HEK293 (cell line): ENCODE measurements at regions not wholly inside any gene's neighbourhood (a gene's known extent, or its start where the extent isn't known, plus 50 kb on each side); places are given as distances from the start of the nearest gene placed in this dataset.

ENCODE experiments used
- CTCF ChIA-PET: fragments of 350-600 bp; formaldehyde crosslinking; extraction: SDS; loops from one replicate; lab custom pipeline; 2021; ENCODE audit warnings: antibody characterized with exemption; lab: Yijun Ruan, JAX
- POLR2A ChIA-PET: fragments of 300-600 bp; formaldehyde crosslinking; extraction: SDS; loops from one replicate; lab custom pipeline; 2020; ENCODE audit warnings: antibody characterized with exemption, inconsistent platforms; lab: Yijun Ruan, JAX
- H3K27ac ChIP-seq: fragments of 200-500 bp; sonication (Bioruptor generic); 2 replicates; pipeline ENCODE4 v1.5.1; 2014; ENCODE audit warnings: low read depth, low read length, control low read depth, inconsistent platforms; ENCODE audit errors: extremely low read depth
- H3K36me3 ChIP-seq, 2 experiments: fragments of 200-500 bp in 1 of 2; sonication (Bioruptor generic) in 1 of 2; 1 replicate in 1 of 2; 2 replicates in 1 of 2; pipeline ENCODE4 v1.5.1; 2014 to 2017; ENCODE audit warnings: inconsistent platforms in 2 of 2, low read length in 2 of 2; ENCODE audit not compliant: control insufficient read depth in 2 of 2, insufficient read depth in 1 of 2
- H3K4me1 ChIP-seq: fragments of 200-500 bp; sonication (Bioruptor generic); 2 replicates; pipeline ENCODE4 v1.5.1; 2014; ENCODE audit warnings: mild to moderate bottlenecking, low read length, inconsistent platforms; ENCODE audit not compliant: control insufficient read depth, insufficient read depth
- H3K4me3 ChIP-seq: 2 replicates; pipeline ENCODE4 v1.5.1; 2011; ENCODE audit warnings: low read depth, mild to moderate bottlenecking, control low read depth, low read length, moderate library complexity
- H3K9me3 ChIP-seq: fragments of 200-500 bp; sonication (Bioruptor generic); 2 replicates; pipeline ENCODE4 v1.5.1; 2014; ENCODE audit warnings: low read depth, low read length, inconsistent platforms; ENCODE audit not compliant: control insufficient read depth, insufficient read depth
- EGR2 ChIP-seq: fragments of 450-650 bp; formaldehyde crosslinking; IDR thresholded peaks from 2 replicates; pipeline ENCODE4 v1.5.1; 2016; ENCODE audit warnings: low read depth, missing biosample characterization, missing genetic modification characterization
- HOXA7 ChIP-seq: sonication (generic); formaldehyde crosslinking; IDR thresholded peaks from 2 replicates; pipeline ENCODE4 v1.8.1; 2022; ENCODE audit warnings: missing genetic modification reagents, borderline replicate concordance
- MEIS1 ChIP-seq: sonication (generic); formaldehyde crosslinking; IDR thresholded peaks from 2 replicates; pipeline ENCODE4 v1.8.1; 2022; ENCODE audit warnings: missing genetic modification reagents, mild to moderate bottlenecking, borderline replicate concordance
- MYNN ChIP-seq: fragments of 450-650 bp; formaldehyde crosslinking; IDR thresholded peaks from 2 replicates; pipeline ENCODE4 v1.5.1; 2016; ENCODE audit warnings: missing biosample characterization, missing genetic modification characterization, borderline replicate concordance
- SALL2 ChIP-seq: fragments of 450-650 bp; formaldehyde crosslinking; IDR thresholded peaks from 2 replicates; pipeline ENCODE4 v1.5.0; 2017; ENCODE audit warnings: missing biosample characterization, mild to moderate bottlenecking, missing genetic modification characterization, borderline replicate concordance
- SCRT2 ChIP-seq: fragments of 450-650 bp; formaldehyde crosslinking; IDR thresholded peaks from 2 replicates; pipeline ENCODE4 v1.5.1; 2016; ENCODE audit warnings: missing biosample characterization, missing genetic modification characterization
- TCF7L2 ChIP-seq: IDR thresholded peaks from 2 replicates; pipeline ENCODE4 v1.6.1; 2011; ENCODE audit warnings: low read depth, mild to moderate bottlenecking, inconsistent platforms, low read length, moderate library complexity, borderline replicate concordance
- YY2 ChIP-seq: fragments of 450-650 bp; formaldehyde crosslinking; IDR thresholded peaks from 2 replicates; pipeline ENCODE4 v1.5.1; 2016; ENCODE audit warnings: missing biosample characterization, missing genetic modification characterization
- ZFHX2 ChIP-seq: fragments of 450-650 bp; formaldehyde crosslinking; conservative IDR thresholded peaks from 2 replicates; pipeline ENCODE4 v1.5.1; 2016; ENCODE audit warnings: missing biosample characterization, missing genetic modification characterization
- ZNF10 ChIP-seq: fragments of 450-650 bp; formaldehyde crosslinking; IDR thresholded peaks from 2 replicates; pipeline ENCODE4 v1.5.1; 2017; ENCODE audit warnings: missing biosample characterization, missing genetic modification characterization
- ZNF114 ChIP-seq: fragments of 450-650 bp; formaldehyde crosslinking; IDR thresholded peaks from 2 replicates; pipeline ENCODE4 v1.5.0; 2017; ENCODE audit warnings: missing biosample characterization, missing genetic modification characterization
- ZNF155 ChIP-seq: fragments of 450-650 bp; formaldehyde crosslinking; IDR thresholded peaks from 2 replicates; pipeline ENCODE4 v1.5.1; 2016; ENCODE audit warnings: missing biosample characterization, missing genetic modification characterization
- ZNF202 ChIP-seq: fragments of 450-650 bp; formaldehyde crosslinking; IDR thresholded peaks from 2 replicates; pipeline ENCODE4 v1.5.1; 2016; ENCODE audit warnings: missing biosample characterization, missing genetic modification characterization, borderline replicate concordance
- ZNF292 ChIP-seq: fragments of 450-650 bp; formaldehyde crosslinking; IDR thresholded peaks from 2 replicates; pipeline ENCODE4 v1.5.1; 2016; ENCODE audit warnings: low read depth, missing biosample characterization, missing genetic modification characterization, borderline replicate concordance
- ZNF366 ChIP-seq: fragments of 450-650 bp; formaldehyde crosslinking; conservative IDR thresholded peaks from 2 replicates; pipeline ENCODE4 v1.5.1; 2016; ENCODE audit warnings: missing biosample characterization, missing genetic modification characterization
- ZNF426 ChIP-seq: fragments of 450-650 bp; formaldehyde crosslinking; IDR thresholded peaks from 2 replicates; pipeline ENCODE4 v1.5.1; 2017; ENCODE audit warnings: missing biosample characterization, missing genetic modification characterization, mild to moderate bottlenecking, inconsistent platforms, moderate library complexity
- ZNF596 ChIP-seq: fragments of 450-650 bp; IDR thresholded peaks from 2 replicates; pipeline ENCODE4 v1.5.0; 2018; ENCODE audit warnings: missing biosample characterization, mild to moderate bottlenecking, missing genetic modification characterization, moderate library complexity
- ZNF664 ChIP-seq: fragments of 450-650 bp; formaldehyde crosslinking; IDR thresholded peaks from 2 replicates; pipeline ENCODE4 v1.5.1; 2016; ENCODE audit warnings: missing biosample characterization, missing genetic modification characterization
- ZNF776 ChIP-seq: fragments of 450-650 bp; formaldehyde crosslinking; IDR thresholded peaks from 2 replicates; pipeline ENCODE4 v1.5.0; 2017; ENCODE audit warnings: missing biosample characterization, missing genetic modification characterization, borderline replicate concordance
- ZNF830 ChIP-seq: fragments of 450-650 bp; IDR thresholded peaks from 2 replicates; pipeline ENCODE4 v1.5.0; 2018; ENCODE audit warnings: missing biosample characterization, missing genetic modification characterization, low read depth, mild to moderate bottlenecking, moderate library complexity
- ZNF837 ChIP-seq: fragments of 450-650 bp; formaldehyde crosslinking; IDR thresholded peaks from 2 replicates; pipeline ENCODE4 v1.5.1; 2016; ENCODE audit warnings: missing biosample characterization, missing genetic modification characterization
- ZXDB ChIP-seq: fragments of 450-650 bp; formaldehyde crosslinking; IDR thresholded peaks from 2 replicates; pipeline ENCODE4 v1.5.1; 2016; ENCODE audit warnings: missing biosample characterization, missing genetic modification characterization
- TF ChIP-seq, protein P1 (sequence below): fragments of 450-650 bp; formaldehyde crosslinking; IDR thresholded peaks from 2 replicates; pipeline ENCODE4 v1.5.1; 2016; ENCODE audit warnings: missing biosample characterization, missing genetic modification characterization
- TF ChIP-seq, protein P2 (sequence below): fragments of 450-650 bp; formaldehyde crosslinking; IDR thresholded peaks from 2 replicates; pipeline ENCODE4 v1.5.1; 2016; ENCODE audit warnings: missing biosample characterization, missing genetic modification characterization
- TF ChIP-seq, protein P3 (sequence below): fragments of 450-650 bp; formaldehyde crosslinking; IDR thresholded peaks from 2 replicates; pipeline ENCODE4 v1.5.1; 2016; ENCODE audit warnings: missing biosample characterization, missing genetic modification characterization, low read depth
- TF ChIP-seq, protein P4 (sequence below): fragments of 450-650 bp; formaldehyde crosslinking; IDR thresholded peaks from 2 replicates; pipeline ENCODE4 v1.5.1; 2016; ENCODE audit warnings: missing biosample characterization, missing genetic modification characterization

DNA sequence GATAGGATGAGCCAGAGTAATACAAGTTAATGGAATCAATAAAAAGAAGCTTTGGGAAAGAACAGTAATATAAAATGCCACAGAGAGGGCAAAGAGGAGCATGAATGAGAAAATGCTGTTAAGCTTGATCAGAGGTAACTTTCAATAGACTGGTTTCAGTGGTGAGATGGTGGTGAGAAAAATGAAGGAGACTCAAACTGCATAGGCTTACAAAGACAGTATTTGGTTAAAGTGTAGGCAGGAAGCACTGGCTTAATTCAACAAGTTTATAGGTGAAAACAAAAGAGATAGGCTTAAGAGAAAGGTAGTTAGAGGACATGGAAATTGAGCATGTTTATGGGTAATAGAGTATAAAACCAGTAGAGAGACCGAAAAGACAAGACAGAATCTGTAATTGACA is 298.6 kb upstream of the ADAMTS5 start:
- Histone ChIP-seq H3K36me3 (no peaks in the 10 kb centered on the region), H3K4me3 (no peak overlapping the region), H3K27ac (no peak overlapping the region), H3K4me1 (no peaks in the 10 kb centered on the region), H3K9me3 (no peaks in the 10 kb centered on the region)
- TF ChIP-seq ZNF202 (tag by site-specific recombination) (no peak), SALL2 (no peak), ZNF10 (no peak), TCF7L2 (no peak), ZNF426 (tag by site-specific recombination) (no peak), ZFHX2 (no peak), ZNF776 (tag by site-specific recombination) (no peak), ZNF155 (tag by site-specific recombination) (no peak), EGR2 (tag by site-specific recombination) (no peak), ZNF292 (tag by site-specific recombination) (no peak), ZNF664 (tag by site-specific recombination) (no peak), MEIS1 (CRISPR knock-in tag) (no peak), ZNF114 (tag by site-specific recombination) (no peak), ZNF837 (tag by site-specific recombination) (no peak), SCRT2 (tag by site-specific recombination) (no peak), ZNF830 (tag by site-specific recombination) (no peak)
- TF ChIP-seq, protein P1, sequence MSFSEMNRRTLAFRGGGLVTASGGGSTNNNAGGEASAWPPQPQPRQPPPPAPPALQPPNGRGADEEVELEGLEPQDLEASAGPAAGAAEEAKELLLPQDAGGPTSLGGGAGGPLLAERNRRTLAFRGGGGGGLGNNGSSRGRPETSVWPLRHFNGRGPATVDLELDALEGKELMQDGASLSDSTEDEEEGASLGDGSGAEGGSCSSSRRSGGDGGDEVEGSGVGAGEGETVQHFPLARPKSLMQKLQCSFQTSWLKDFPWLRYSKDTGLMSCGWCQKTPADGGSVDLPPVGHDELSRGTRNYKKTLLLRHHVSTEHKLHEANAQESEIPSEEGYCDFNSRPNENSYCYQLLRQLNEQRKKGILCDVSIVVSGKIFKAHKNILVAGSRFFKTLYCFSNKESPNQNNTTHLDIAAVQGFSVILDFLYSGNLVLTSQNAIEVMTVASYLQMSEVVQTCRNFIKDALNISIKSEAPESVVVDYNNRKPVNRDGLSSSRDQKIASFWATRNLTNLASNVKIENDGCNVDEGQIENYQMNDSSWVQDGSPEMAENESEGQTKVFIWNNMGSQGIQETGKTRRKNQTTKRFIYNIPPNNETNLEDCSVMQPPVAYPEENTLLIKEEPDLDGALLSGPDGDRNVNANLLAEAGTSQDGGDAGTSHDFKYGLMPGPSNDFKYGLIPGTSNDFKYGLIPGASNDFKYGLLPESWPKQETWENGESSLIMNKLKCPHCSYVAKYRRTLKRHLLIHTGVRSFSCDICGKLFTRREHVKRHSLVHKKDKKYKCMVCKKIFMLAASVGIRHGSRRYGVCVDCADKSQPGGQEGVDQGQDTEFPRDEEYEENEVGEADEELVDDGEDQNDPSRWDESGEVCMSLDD (tag by site-specific recombination): no peak
- TF ChIP-seq, protein P2, sequence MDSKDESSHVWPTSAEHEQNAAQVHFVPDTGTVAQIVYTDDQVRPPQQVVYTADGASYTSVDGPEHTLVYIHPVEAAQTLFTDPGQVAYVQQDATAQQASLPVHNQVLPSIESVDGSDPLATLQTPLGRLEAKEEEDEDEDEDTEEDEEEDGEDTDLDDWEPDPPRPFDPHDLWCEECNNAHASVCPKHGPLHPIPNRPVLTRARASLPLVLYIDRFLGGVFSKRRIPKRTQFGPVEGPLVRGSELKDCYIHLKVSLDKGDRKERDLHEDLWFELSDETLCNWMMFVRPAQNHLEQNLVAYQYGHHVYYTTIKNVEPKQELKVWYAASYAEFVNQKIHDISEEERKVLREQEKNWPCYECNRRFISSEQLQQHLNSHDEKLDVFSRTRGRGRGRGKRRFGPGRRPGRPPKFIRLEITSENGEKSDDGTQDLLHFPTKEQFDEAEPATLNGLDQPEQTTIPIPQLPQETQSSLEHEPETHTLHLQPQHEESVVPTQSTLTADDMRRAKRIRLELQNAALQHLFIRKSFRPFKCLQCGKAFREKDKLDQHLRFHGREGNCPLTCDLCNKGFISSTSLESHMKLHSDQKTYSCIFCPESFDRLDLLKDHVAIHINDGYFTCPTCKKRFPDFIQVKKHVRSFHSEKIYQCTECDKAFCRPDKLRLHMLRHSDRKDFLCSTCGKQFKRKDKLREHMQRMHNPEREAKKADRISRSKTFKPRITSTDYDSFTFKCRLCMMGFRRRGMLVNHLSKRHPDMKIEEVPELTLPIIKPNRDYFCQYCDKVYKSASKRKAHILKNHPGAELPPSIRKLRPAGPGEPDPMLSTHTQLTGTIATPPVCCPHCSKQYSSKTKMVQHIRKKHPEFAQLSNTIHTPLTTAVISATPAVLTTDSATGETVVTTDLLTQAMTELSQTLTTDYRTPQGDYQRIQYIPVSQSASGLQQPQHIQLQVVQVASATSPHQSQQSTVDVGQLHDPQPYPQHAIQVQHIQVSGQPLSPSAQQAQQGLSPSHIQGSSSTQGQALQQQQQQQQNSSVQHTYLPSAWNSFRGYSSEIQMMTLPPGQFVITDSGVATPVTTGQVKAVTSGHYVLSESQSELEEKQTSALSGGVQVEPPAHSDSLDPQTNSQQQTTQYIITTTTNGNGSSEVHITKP (tag by site-specific recombination): no peak
- ChIA-PET CTCF (no interaction called here), POLR2A (no interaction called here)

DNA sequence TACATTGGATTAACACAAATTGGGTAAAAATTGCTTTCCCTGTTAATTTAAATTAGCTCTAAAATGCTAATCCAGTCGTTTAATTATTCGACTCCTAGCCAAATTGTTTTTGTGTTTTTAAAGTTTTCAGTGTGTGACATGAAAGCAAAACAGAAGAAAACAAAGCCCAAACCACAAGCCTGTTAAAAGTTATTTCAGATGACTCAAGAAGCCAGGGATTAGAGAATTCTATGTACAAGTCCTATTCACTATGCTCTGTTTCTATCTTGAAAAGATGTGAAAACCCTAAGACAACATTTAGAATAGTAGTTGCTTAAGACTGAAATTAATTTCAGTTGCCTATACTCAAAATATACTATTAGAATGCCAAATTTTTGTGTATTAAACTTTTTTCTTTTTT is 294.8 kb upstream of the ADAMTS5 start:
- ChIA-PET POLR2A (no interaction called here), CTCF (interaction anchor here (0.6 to 1.3 kb wide), 3 partner anchors 10 to 374 kb away, joined by 3 to 5 read pairs (median 3); no protein-coding TSS in a partner anchor)
- Histone ChIP-seq H3K4me3 (no peak overlapping the region), H3K27ac (no peak overlapping the region), H3K4me1 (no peaks in the 10 kb centered on the region), H3K36me3 (no peaks in the 10 kb centered on the region), H3K9me3 (no peaks in the 10 kb centered on the region)
- TF ChIP-seq ZXDB (tag by site-specific recombination) (no peak), HOXA7 (CRISPR knock-in tag) (no peak), ZNF596 (tag by site-specific recombination) (no peak), MYNN (tag by site-specific recombination) (no peak), ZNF366 (tag by site-specific recombination) (no peak), YY2 (tag by site-specific recombination) (no peak), ZFHX2 (no peak), ZNF776 (tag by site-specific recombination) (no peak)
- TF ChIP-seq, protein P3, sequence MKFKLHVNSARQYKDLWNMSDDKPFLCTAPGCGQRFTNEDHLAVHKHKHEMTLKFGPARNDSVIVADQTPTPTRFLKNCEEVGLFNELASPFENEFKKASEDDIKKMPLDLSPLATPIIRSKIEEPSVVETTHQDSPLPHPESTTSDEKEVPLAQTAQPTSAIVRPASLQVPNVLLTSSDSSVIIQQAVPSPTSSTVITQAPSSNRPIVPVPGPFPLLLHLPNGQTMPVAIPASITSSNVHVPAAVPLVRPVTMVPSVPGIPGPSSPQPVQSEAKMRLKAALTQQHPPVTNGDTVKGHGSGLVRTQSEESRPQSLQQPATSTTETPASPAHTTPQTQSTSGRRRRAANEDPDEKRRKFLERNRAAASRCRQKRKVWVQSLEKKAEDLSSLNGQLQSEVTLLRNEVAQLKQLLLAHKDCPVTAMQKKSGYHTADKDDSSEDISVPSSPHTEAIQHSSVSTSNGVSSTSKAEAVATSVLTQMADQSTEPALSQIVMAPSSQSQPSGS: no peak
- TF ChIP-seq, protein P4, sequence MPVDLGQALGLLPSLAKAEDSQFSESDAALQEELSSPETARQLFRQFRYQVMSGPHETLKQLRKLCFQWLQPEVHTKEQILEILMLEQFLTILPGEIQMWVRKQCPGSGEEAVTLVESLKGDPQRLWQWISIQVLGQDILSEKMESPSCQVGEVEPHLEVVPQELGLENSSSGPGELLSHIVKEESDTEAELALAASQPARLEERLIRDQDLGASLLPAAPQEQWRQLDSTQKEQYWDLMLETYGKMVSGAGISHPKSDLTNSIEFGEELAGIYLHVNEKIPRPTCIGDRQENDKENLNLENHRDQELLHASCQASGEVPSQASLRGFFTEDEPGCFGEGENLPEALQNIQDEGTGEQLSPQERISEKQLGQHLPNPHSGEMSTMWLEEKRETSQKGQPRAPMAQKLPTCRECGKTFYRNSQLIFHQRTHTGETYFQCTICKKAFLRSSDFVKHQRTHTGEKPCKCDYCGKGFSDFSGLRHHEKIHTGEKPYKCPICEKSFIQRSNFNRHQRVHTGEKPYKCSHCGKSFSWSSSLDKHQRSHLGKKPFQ: no peak
